HG03039 (cell line): ENCODE measurements at regions not wholly inside any gene's neighbourhood (a gene's known extent, or its start where the extent isn't known, plus 50 kb on each side); places are given as distances from the start of the nearest gene placed in this dataset.
"Not testable (repeated sequence)": the region's sequence is repeated elsewhere in the genome, so short reads cannot be mapped to it uniquely, and the experiment has no call there.

ENCODE experiments used
- ATAC-seq: cut with Tn5 transposase; IDR thresholded peaks from one replicate; pipeline ENCODE4 v1.9.1; 2021; ENCODE audit warnings: mild to moderate bottlenecking, moderate library complexity; ENCODE audit not compliant: unreplicated experiment

- not testable (repeated sequence) for ATAC-seq
These were observed 137.7 kb upstream of the TSC22D2 start for GRCh38 chr3:150270444-150270843.

DNA sequence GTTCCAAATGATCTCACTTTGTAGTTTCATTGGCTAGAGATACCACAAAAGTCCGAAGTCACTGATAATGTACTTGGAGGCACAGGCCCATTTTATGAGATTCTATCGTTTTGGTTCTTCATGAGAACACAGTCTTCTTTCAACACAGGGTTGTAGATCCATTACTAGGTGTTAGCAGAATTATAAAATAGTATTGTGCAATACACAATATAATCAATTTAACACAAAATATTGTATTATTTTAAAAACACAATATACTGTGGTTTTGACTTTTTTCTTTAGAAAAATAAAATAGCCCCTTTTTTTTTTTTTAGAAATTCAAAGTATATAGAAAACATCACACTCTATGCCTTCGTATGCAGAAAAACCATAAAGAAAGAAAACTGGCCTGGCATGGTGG is 138.6 kb upstream of the TSC22D2 start:
- ATAC-seq, result no peak

GRCh38 chr3:150268426-150269391 is 139.4 kb upstream of the TSC22D2 start:
- no peak for ATAC-seq

DNA sequence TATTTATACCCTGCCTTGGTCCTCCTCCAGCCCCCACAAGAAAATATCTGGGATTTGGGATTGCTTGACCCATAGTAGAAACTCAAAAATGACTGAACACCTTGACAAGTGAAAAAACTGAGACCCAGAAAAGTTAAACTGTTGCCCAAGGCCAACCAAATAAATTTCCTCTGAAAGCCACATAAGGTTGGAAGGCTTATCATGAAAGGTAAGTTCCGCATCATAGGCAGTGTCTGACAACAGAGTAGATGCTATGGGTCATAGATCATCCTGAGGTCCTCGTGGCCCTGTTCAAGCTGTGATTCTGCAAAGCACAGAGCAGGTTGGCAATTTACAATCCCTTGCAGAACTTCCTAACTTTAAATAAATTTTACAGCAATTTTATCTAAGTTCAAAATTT is 140.8 kb upstream of the TSC22D2 start:
- no peak for ATAC-seq

- ATAC-seq, result no peak
These were observed 142.8 kb upstream of the TSC22D2 start for GRCh38 chr3:150265305-150265704.

- ATAC-seq, result no peak
These were observed 143.4 kb upstream of the TSC22D2 start for GRCh38 chr3:150264561-150265279.

DNA sequence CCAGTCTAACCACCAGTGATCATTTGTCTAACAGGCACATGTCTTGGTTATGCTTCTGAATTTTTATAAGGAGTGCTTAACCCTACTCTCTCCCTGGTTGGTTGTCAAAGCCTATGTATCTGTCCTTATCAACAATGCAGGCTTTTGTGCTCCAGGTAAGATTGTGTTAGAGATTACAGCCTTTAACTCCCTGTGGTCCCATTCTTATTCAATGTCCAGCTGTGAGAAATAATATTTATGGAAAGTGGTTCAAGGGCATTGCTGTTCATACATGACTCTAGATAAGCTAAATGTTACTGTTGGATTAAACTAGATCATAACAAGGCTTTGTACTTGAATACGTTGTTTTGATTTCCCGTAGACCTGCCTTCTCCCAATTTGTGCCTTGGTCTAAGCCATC is 146.1 kb upstream of the TSC22D2 start:
- ATAC-seq, result no peak

DNA sequence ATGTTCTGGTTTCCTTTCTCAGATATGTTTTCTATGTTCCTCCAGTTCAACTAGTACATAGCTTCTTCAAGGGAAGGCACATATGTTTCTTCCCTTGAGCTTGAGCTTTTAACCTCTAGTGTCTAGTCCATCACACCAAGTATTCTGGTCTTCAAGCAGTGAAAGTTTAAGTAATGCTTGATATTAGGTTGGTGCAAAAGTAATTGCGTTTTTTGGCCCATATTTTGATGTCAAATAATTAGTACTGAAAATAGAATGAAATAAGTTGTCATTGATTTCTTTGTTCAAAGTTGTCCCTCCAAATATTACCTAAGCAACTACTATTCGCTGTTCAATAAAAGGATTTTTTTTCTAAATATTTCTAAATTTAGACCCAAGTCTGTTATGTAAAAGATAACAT is 146.7 kb upstream of the TSC22D2 start:
- no peak for ATAC-seq

DNA sequence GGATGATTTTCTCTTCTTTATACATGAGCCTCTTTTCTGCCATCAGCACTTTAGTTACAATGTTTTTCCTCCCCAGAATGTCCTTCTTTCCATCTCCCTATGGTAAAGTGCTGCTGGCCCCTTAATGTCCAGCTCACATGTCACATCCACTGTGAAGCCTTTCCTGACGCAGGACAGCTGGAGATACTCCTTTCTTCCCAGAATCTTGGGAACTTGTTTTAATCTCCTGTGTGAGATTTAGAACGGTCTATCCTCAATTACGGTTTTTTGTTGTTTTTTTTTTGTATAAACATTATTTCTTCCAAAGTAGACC is 147.7 kb upstream of the TSC22D2 start:
- ATAC-seq, result no peak

GRCh38 chr3:150259526-150260397 is 148.3 kb upstream of the TSC22D2 start:
- ATAC-seq, result no peak

GRCh38 chr3:150256782-150257181 is 151.3 kb upstream of the TSC22D2 start:
- ATAC-seq, result no peak

DNA sequence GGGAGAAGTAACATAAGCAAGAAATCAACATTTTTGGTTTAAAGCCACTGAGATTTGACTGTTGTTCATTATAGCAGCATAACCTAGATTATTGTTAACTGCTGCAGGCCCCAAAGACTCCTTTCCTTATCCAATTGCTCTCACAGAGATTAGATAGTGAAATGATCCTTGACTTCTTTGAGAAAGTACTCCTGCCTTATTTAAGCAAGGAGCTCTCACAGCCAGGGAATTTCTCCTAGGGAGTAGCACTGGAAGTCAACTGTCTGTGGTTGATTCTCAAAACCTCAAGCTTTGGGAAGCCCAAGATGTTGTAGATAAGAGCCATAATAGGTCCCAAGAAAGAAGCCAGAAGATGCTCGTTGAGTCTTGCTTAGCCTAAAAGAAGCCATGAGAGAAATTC is 151.8 kb upstream of the TSC22D2 start:
- no peak for ATAC-seq

DNA sequence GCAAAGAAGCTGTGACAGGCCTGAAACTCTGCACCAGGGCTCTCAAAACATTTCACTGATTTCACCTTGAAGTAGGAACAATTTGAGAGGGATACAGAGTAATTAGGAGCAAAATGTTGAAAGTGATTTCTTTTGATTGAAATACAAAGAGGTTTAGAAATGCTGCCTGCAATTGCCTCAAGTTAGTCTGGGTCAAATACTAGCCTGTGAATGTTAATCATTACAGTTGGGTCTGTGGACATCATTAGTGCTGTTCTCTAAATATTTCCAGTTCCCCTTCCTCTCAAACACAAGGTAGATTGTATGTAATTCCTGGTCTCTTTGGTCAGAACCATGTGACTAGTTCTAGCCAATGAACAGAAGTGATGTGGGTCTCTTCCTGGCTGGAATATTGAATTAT is 152.3 kb upstream of the TSC22D2 start:
- ATAC-seq, result no peak

DNA sequence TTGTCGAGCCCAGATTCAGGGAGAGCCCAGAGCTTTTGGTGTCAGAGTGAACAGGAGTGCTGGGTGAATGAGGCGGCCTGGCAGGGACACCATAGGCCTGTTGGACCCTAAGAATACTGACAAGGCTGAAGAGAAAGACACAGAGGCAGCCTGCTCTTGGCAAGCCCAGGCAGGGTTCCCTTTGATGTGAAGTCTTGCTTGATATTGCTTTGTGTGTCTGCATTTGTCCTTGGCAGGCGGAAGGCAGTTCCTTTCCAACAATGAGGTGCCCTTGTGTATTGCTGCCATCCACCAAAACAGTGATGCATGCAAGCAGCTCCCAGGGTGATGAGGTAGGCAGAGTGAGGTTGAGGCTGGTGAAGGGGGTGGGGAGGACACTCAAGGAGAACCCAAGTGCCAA is 152.7 kb upstream of the TSC22D2 start:
- ATAC-seq, result no peak

DNA sequence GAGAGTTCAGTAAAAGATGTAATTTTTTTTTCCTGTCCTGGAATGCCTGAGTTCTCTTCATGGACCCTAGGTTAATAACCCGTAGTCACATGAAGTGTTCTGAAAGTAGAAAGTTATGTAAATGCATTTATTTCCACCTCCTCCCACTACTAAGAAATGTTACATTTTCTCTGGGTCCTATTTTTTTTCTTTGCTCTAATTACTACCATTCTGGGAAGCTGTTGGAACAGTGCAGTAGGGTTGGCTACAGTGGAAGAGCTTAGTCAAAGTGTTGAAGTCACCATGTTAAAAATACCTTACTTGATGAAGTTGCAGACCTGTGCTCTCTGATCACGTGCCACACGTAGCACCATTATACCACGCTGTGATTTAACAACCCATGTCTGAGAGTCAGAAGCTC is 153.8 kb upstream of the TSC22D2 start:
- ATAC-seq, result no peak

DNA sequence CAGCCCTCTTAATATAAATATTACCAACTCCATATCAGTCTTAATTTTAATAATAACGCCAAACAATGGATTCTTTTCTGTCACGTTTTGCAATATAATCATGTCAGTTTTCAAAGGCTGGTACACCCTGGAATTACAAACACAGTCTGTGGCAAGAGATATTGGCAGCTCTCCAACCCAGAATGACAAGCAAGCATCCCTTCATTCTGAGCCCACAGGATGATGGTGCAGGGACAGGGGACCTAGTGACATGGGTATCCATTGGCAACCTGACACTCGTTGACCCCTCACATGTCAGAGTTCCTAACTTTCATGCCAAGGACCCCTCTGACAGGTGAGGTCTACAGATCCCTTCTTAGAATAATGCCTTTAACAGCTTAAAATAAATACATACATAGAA is 154.5 kb upstream of the TSC22D2 start:
- no peak for ATAC-seq

DNA sequence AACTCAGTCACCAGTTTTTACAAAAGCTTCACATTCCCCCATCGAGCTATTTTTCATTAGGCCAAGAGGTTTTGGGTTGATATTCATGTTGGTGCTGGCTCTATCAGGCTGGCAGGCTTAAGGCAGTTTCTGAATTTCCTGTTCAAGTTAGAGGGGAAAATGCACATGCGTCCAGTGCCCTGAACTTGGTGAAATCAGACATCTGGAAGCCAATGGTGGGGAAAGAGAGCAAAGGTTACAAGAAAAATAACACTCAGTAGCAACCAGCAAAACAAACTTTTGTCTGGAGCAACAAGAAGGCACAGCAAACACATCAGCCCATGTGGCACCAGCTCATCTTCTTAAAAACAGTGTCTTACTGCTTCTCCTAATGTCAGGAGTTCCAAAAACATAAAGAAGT is 155.6 kb upstream of the TSC22D2 start:
- no peak for ATAC-seq

DNA sequence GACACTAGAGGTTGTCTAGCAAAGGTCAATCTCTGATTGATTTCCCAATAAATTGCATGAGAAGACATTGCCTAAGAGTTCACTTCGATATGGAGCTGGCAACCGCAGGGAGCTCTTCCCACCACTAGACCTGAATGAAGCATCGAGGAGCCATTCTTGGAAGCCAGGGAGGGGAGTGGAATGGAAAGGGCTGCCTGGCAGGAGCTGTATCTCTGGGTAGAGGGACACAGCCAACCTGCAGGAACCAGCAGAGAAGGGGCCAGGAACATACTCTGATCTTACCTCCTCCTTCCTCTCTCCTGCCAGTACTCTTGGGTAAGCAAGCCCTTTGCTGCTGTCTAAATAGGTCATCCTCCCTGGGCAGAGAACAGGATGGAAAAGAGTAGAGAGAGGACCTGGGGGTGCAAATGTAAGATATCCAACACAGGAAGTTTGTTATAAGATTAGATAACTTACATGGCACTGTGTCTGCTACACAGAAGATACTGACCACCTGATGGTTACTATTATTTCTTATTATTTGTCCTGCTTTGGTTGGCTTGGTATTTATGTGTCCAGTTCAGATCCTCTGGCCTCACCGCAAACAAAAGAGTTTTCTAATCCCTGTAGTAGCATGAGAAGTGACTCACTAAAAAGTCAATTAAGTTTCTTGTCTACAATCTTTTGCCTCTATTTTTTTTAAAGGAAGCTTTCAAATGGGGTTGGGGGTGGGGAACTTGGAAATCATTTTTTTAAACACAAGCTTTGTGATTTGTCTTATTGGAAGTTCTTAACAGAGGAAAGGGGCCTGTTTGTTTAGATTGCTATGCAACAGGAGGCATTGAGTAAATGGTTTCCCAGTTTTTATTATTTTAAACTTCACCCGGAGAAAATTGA is 156.7 kb upstream of the TSC22D2 start:
- ATAC-seq, result no peak

DNA sequence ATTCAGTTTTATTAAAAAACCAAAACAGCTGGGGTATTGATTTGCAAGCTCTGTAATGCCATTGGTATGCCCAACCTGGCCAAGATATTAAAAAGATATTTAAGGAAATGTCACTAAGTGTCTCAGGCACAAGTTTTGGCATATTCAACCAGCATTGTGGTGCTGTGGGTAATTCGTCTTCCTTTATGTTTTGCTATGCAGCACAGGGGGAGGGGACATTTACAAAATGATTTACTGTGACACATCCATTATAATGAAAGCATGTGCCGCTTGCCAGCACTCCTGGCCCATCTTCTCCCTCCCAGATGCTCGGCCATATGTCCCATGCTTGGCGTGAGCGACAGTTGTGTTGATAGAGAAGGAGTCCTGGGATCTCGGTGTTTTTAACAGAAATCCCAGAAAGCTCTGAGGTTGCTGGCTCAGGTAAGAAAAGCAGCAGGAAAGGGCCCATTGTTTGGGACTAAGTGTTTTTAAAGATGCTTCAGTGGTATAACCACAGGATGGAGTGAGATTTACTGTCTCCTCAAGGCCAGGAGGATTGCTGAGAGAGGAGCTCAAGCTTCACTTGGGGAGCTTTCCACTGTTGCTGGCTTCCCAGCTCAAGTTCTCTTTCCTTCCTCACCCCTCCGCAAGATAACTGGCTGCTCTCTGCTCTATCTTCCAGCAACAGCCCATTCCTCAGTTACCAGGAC is 158.2 kb upstream of the TSC22D2 start:
- no peak for ATAC-seq
